Choroid plexus epithelial cell (primary cell): ENCODE measurements at regions not wholly inside any gene's neighbourhood (a gene's known extent, or its start where the extent isn't known, plus 50 kb on each side); places are given as distances from the start of the nearest gene placed in this dataset.

ENCODE experiments used
- DNase-seq: peaks from one replicate; pipeline ENCODE4 v3.0.0-alpha.2; 2010; ENCODE audit warnings: low read depth
- H3K4me3 ChIP-seq: 2 replicates; pipeline ENCODE4 v1.5.1; 2011; ENCODE audit warnings: low read depth, mild to moderate bottlenecking, control low read depth, low read length, moderate library complexity
- CTCF ChIP-seq: conservative IDR thresholded peaks from 2 replicates; pipeline ENCODE4 v1.5.1; 2011; ENCODE audit warnings: low read depth, mild to moderate bottlenecking, control low read depth, inconsistent platforms, low read length, moderate library complexity

- no peak for DNase-seq
- no peak overlapping the region for H3K4me3 ChIP-seq
- no peak for TF ChIP-seq CTCF
These were observed 138.9 kb downstream of the PTH2R start for GRCh38 chr2:208545403-208546042.

DNA sequence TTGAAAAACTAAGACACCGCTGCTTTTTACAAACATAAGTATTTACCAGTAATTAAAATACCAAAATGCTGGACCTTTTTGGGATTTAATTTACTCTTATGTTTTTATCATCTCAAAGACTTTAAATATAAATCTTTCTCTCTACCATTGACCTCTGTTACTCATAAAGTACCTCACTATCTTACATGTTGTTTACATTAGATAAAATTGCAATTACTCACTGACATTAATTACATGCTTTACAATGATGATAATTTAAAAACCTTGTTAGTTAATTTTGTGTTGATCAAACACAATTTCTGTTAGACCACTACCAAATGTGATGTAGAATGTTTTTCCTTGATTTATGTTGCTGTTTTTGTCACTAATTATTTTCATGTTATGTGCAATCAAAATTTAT is 139.5 kb downstream of the PTH2R start:
- no peak overlapping the region for H3K4me3 ChIP-seq
- no peak for DNase-seq
- TF ChIP-seq CTCF: no peak

GRCh38 chr2:208546860-208547650 is 140.5 kb downstream of the PTH2R start:
- no peak overlapping the region for H3K4me3 ChIP-seq
- no peak for DNase-seq
- TF ChIP-seq CTCF: no peak

- no peak for DNase-seq
- no peak overlapping the region for H3K4me3 ChIP-seq
- TF ChIP-seq CTCF: no peak
These were observed 142.1 kb downstream of the PTH2R start for GRCh38 chr2:208548700-208549099.

GRCh38 chr2:208549546-208550158 is 143.1 kb downstream of the PTH2R start:
- TF ChIP-seq CTCF: no peak
- H3K4me3 ChIP-seq: no peak overlapping the region
- DNase-seq: no peak

DNA sequence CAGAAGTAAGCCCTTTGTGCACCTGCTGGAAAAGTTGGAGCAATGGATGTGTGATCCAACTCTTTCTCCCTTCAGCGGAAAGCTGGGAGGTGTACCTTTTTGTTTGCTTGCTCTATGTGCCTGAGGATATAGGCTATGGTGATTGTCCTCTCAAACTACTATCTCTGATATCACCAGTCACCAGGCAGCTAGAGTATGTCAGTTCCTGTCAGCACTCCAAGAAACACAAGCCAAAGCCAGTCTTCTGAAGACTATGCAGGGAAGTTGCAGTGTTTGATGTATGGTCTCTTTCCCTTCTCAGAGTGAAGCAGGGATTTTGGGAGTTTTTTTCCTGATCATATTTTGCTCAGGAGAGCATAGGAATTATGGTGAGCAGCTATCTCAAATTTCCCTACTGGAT is 146.4 kb downstream of the PTH2R start:
- TF ChIP-seq CTCF: no peak
- no peak overlapping the region for H3K4me3 ChIP-seq
- no peak for DNase-seq
